NCI-H345 treated with DMSO at 0.1 percent for 48 hours (cell line): ENCODE measurements at regions not wholly inside any gene's neighbourhood (a gene's known extent, or its start where the extent isn't known, plus 50 kb on each side); places are given as distances from the start of the nearest gene placed in this dataset.
A peak's percentile ranks its signal among the peaks of the same experiment; 100 is the strongest.

Experiments
- DNase-seq: peaks from one replicate; lab custom pipeline; 2025; ENCODE audit not compliant: unreplicated experiment; lab: John Stamatoyannopoulos, UW

- no peak for DNase-seq
Observed at GRCh38 chr10:84994722-84995121, 666.3 kb downstream of the CCSER2 start.

- DNase-seq, result no peak
Observed at GRCh38 chr10:84996580-84996979, 668.2 kb downstream of the CCSER2 start.

- DNase-seq, result no peak
Observed at GRCh38 chr10:84997870-84998269, 669.5 kb downstream of the CCSER2 start.

- no peak for DNase-seq
Observed at GRCh38 chr10:84999929-85000328, 671.5 kb downstream of the CCSER2 start.

- no peak for DNase-seq
Observed at GRCh38 chr10:85003083-85003482, 674.7 kb downstream of the CCSER2 start.

GRCh38 chr10:85008488-85009184, 680.2 kb downstream of the CCSER2 start:
- no peak for DNase-seq

GRCh38 chr10:85012305-85012704, 683.9 kb downstream of the CCSER2 start:
- DNase-seq, result no peak

GRCh38 chr10:85026878-85027467, 698.6 kb downstream of the CCSER2 start:
- no peak for DNase-seq

- DNase-seq, result no peak
Observed at GRCh38 chr10:85032981-85033380, 704.6 kb downstream of the CCSER2 start.

- no peak for DNase-seq
Observed at GRCh38 chr10:85036661-85037060, 708.3 kb downstream of the CCSER2 start.

- no peak for DNase-seq
Observed at GRCh38 chr10:85039311-85039710, 710.9 kb downstream of the CCSER2 start.

- DNase-seq, result peak; percentile 61
Observed at GRCh38 chr10:85043207-85043606, 714.8 kb downstream of the CCSER2 start.

- DNase-seq, result no peak
Observed at GRCh38 chr10:85045046-85045445, 716.7 kb downstream of the CCSER2 start.

- DNase-seq, result no peak
Observed at GRCh38 chr10:85047170-85047834, 718.9 kb downstream of the CCSER2 start.

- no peak for DNase-seq
Observed at GRCh38 chr10:85047979-85048378, 719.6 kb downstream of the CCSER2 start.

GRCh38 chr10:85048644-85049043, 720.3 kb downstream of the CCSER2 start:
- no peak for DNase-seq

GRCh38 chr10:85060944-85061343, 732.6 kb downstream of the CCSER2 start:
- no peak for DNase-seq

- DNase-seq, result no peak
Observed at GRCh38 chr10:85061401-85061800, 733.0 kb downstream of the CCSER2 start.

- no peak for DNase-seq
Observed at GRCh38 chr10:85067955-85068354, 739.6 kb downstream of the CCSER2 start.

GRCh38 chr10:85080934-85081333, 752.5 kb downstream of the CCSER2 start:
- DNase-seq, result no peak

- no peak for DNase-seq
Observed at GRCh38 chr10:85098835-85099521, 770.6 kb downstream of the CCSER2 start.

GRCh38 chr10:85100495-85100894, 772.1 kb downstream of the CCSER2 start:
- no peak for DNase-seq
